ENCODE measurements at regions not wholly inside any gene's neighbourhood (a gene's known extent, or its start where the extent isn't known, plus 50 kb on each side); places are given as distances from the start of the nearest gene placed in this dataset.

- H3K36me3 ChIP-seq (ENCODE audit: control insufficient read depth, insufficient read depth, low read length): no peaks in the 10 kb centered on the region
- no peak for TF ChIP-seq CTCF (IDR thresholded peaks at IDR 0.05; ENCODE audit: insufficient read depth, low read depth, low read length)
- H3K4me3 ChIP-seq (ENCODE audit: low read depth, low read length): no peak overlapping the region
- H3K27me3 ChIP-seq (ENCODE audit: control insufficient read depth, insufficient read depth, low read length): no peaks in the 10 kb centered on the region
- ChIA-PET POLR2A (no interaction called here), CTCF (no interaction called here)
- no peak for DNase-seq (ENCODE audit: low read depth)
These were observed 75.4 kb upstream of the EEF1E1 start for GRCh38 chr6:8177721-8178120.

- DNase-seq (ENCODE audit: low read depth): no peak
- CTCF ChIA-PET: interaction anchor here (0.6 to 2.1 kb wide), 3 partner anchors 10 to 800 kb away, joined by 3 to 7 read pairs (median 4); no protein-coding TSS in a partner anchor
- POLR2A ChIA-PET: no interaction called here
- no peak for TF ChIP-seq CTCF (IDR thresholded peaks at IDR 0.05; ENCODE audit: insufficient read depth, low read depth, low read length)
- Histone ChIP-seq H3K4me3 (ENCODE audit: low read depth, low read length) (no peak overlapping the region), H3K27me3 (ENCODE audit: control insufficient read depth, insufficient read depth, low read length) (no peaks in the 10 kb centered on the region), H3K36me3 (ENCODE audit: control insufficient read depth, insufficient read depth, low read length) (no peaks in the 10 kb centered on the region)
These were observed 72.9 kb upstream of the EEF1E1 start for GRCh38 chr6:8175046-8175777.

GRCh38 chr6:8174571-8174970 lies 72.2 kb upstream of the EEF1E1 start:
- no peak for TF ChIP-seq CTCF (IDR thresholded peaks at IDR 0.05; ENCODE audit: insufficient read depth, low read depth, low read length)
- Histone ChIP-seq H3K36me3 (ENCODE audit: control insufficient read depth, insufficient read depth, low read length) (no peaks in the 10 kb centered on the region), H3K27me3 (ENCODE audit: control insufficient read depth, insufficient read depth, low read length) (no peaks in the 10 kb centered on the region), H3K4me3 (ENCODE audit: low read depth, low read length) (no peak overlapping the region)
- DNase-seq (ENCODE audit: low read depth): no peak
- POLR2A ChIA-PET: no interaction called here
- CTCF ChIA-PET: interaction anchor here (2.1 kb wide), 1 partner anchor 43 kb away, joined by 7 read pairs; no protein-coding TSS in a partner anchor

GRCh38 chr6:8172530-8172929 lies 70.2 kb upstream of the EEF1E1 start:
- H3K36me3 ChIP-seq (ENCODE audit: control insufficient read depth, insufficient read depth, low read length): no peaks in the 10 kb centered on the region
- no peaks in the 10 kb centered on the region for H3K27me3 ChIP-seq (ENCODE audit: control insufficient read depth, insufficient read depth, low read length)
- TF ChIP-seq CTCF (IDR thresholded peaks at IDR 0.05; ENCODE audit: insufficient read depth, low read depth, low read length): no peak
- ChIA-PET CTCF (interaction anchor here (1.5 kb wide), 1 partner anchor 46 kb away, joined by 4 read pairs; no protein-coding TSS in a partner anchor), POLR2A (no interaction called here)
- no peak overlapping the region for H3K4me3 ChIP-seq (ENCODE audit: low read depth, low read length)
- DNase-seq (ENCODE audit: low read depth): no peak

GRCh38 chr6:8170754-8171153 lies 68.4 kb upstream of the EEF1E1 start:
- Histone ChIP-seq H3K36me3 (ENCODE audit: control insufficient read depth, insufficient read depth, low read length) (no peaks in the 10 kb centered on the region), H3K27me3 (ENCODE audit: control insufficient read depth, insufficient read depth, low read length) (no peaks in the 10 kb centered on the region), H3K4me3 (ENCODE audit: low read depth, low read length) (no peak overlapping the region)
- ChIA-PET CTCF (interaction anchor here (0.9 to 1.7 kb wide), 2 partner anchors 24 to 48 kb away, joined by 4 to 6 read pairs; no protein-coding TSS in a partner anchor), POLR2A (no interaction called here)
- no peak for DNase-seq (ENCODE audit: low read depth)
- no peak for TF ChIP-seq CTCF (IDR thresholded peaks at IDR 0.05; ENCODE audit: insufficient read depth, low read depth, low read length)

Measured in BJ (cell line).